ENCODE measurements at regions not wholly inside any gene's neighbourhood (a gene's known extent, or its start where the extent isn't known, plus 50 kb on each side); places are given as distances from the start of the nearest gene placed in this dataset.

GRCh38 chr13:72537395-72537780 is 190.0 kb downstream of the MZT1 start:
- TF ChIP-seq POLR2A (IDR thresholded peaks at IDR 0.05; ENCODE audit: low read length) (no peak), GATA1 (IDR thresholded peaks at IDR 0.05; ENCODE audit: low read depth, low read length) (no peak)

All from erythroblast (primary cell).